Activated naive CD4-positive, alpha-beta T cell treated with anti-CD3 and anti-CD28 coated beads, Interleukin-2, amount 50 U/mL, for 24 hours (primary cell): ENCODE measurements at regions not wholly inside any gene's neighbourhood (a gene's known extent, or its start where the extent isn't known, plus 50 kb on each side); places are given as distances from the start of the nearest gene placed in this dataset.

Experiments
- H3K27ac Mint-ChIP-seq: one replicate; pipeline ENCODE4 v1.8.0; 2021; ENCODE audit warnings: mild to moderate bottlenecking, mixed read lengths
- H3K27me3 Mint-ChIP-seq: one replicate; pipeline ENCODE4 v1.8.0; 2021; ENCODE audit warnings: mixed read lengths
- H3K36me3 Mint-ChIP-seq: one replicate; pipeline ENCODE4 v1.8.0; 2021; ENCODE audit warnings: mixed read lengths
- H3K4me1 Mint-ChIP-seq: one replicate; pipeline ENCODE4 v1.8.0; 2021; ENCODE audit warnings: mixed read lengths
- H3K4me3 Mint-ChIP-seq: one replicate; pipeline ENCODE4 v1.8.0; 2021; ENCODE audit warnings: mild to moderate bottlenecking, mixed read lengths
- H3K9me3 Mint-ChIP-seq: one replicate; pipeline ENCODE4 v1.8.0; 2021; ENCODE audit warnings: mixed read lengths

- H3K27me3 Mint-ChIP-seq, result no peaks in the 10 kb centered on the region
Measured at GRCh38 chr3:68176600-68176999, 522.2 kb upstream of the SUCLG2 start.

GRCh38 chr3:68173012-68173634 lies 518.7 kb upstream of the SUCLG2 start:
- peaks cover 30% of the 10 kb centered on the region for H3K9me3 Mint-ChIP-seq
- H3K36me3 Mint-ChIP-seq, result peaks cover 32% of the 10 kb centered on the region
- H3K27me3 Mint-ChIP-seq, result no peaks in the 10 kb centered on the region
- no peaks in the 10 kb centered on the region for H3K4me1 Mint-ChIP-seq
- H3K4me3 Mint-ChIP-seq, result no peak overlapping the region
- no peak overlapping the region for H3K27ac Mint-ChIP-seq

More at GRCh38 chr3:68176600-68176999, 522.2 kb upstream of the SUCLG2 start:
- peaks cover 19% of the 10 kb centered on the region for H3K9me3 Mint-ChIP-seq
- no peak overlapping the region for H3K4me3 Mint-ChIP-seq
- no peak overlapping the region for H3K27ac Mint-ChIP-seq
- H3K4me1 Mint-ChIP-seq, result no peaks in the 10 kb centered on the region
- peaks cover 21% of the 10 kb centered on the region for H3K36me3 Mint-ChIP-seq

- Mint-ChIP-seq H3K27me3 (no peaks in the 10 kb centered on the region), H3K4me3 (no peak overlapping the region), H3K4me1 (no peaks in the 10 kb centered on the region), H3K36me3 (peaks cover 32% of the 10 kb centered on the region), H3K9me3 (peaks cover 30% of the 10 kb centered on the region), H3K27ac (no peak overlapping the region)
Measured at GRCh38 chr3:68172039-68172438, 517.6 kb upstream of the SUCLG2 start.

GRCh38 chr3:68163968-68164367 lies 509.6 kb upstream of the SUCLG2 start:
- Mint-ChIP-seq H3K27ac (no peak overlapping the region), H3K36me3 (peaks cover 7% of the 10 kb centered on the region), H3K9me3 (peaks cover under 1% of the 10 kb centered on the region), H3K4me1 (no peaks in the 10 kb centered on the region), H3K27me3 (no peaks in the 10 kb centered on the region), H3K4me3 (no peak overlapping the region)

- H3K27me3 Mint-ChIP-seq, result no peaks in the 10 kb centered on the region
- H3K4me1 Mint-ChIP-seq, result no peaks in the 10 kb centered on the region
- peaks cover 7% of the 10 kb centered on the region for H3K36me3 Mint-ChIP-seq
- no peak overlapping the region for H3K27ac Mint-ChIP-seq
- H3K9me3 Mint-ChIP-seq, result no peaks in the 10 kb centered on the region
- no peak overlapping the region for H3K4me3 Mint-ChIP-seq
Measured at GRCh38 chr3:68163062-68163461, 508.6 kb upstream of the SUCLG2 start.

GRCh38 chr3:68162644-68163043 lies 508.2 kb upstream of the SUCLG2 start:
- no peak overlapping the region for H3K27ac Mint-ChIP-seq
- no peaks in the 10 kb centered on the region for H3K4me1 Mint-ChIP-seq
- H3K9me3 Mint-ChIP-seq, result no peaks in the 10 kb centered on the region
- H3K36me3 Mint-ChIP-seq, result peaks cover 7% of the 10 kb centered on the region
- H3K4me3 Mint-ChIP-seq, result no peak overlapping the region
- H3K27me3 Mint-ChIP-seq, result no peaks in the 10 kb centered on the region

GRCh38 chr3:68151359-68151758 lies 496.9 kb upstream of the SUCLG2 start:
- H3K27me3 Mint-ChIP-seq, result no peaks in the 10 kb centered on the region
- H3K9me3 Mint-ChIP-seq, result no peaks in the 10 kb centered on the region
- peaks cover 10% of the 10 kb centered on the region for H3K36me3 Mint-ChIP-seq
- H3K4me3 Mint-ChIP-seq, result no peak overlapping the region
- peak overlapping the region; percentile 15 for H3K27ac Mint-ChIP-seq
- H3K4me1 Mint-ChIP-seq, result no peaks in the 10 kb centered on the region

GRCh38 chr3:68148447-68148846 lies 494.0 kb upstream of the SUCLG2 start:
- Mint-ChIP-seq H3K27ac (no peak overlapping the region), H3K36me3 (peaks cover 9% of the 10 kb centered on the region), H3K27me3 (no peaks in the 10 kb centered on the region), H3K4me1 (no peaks in the 10 kb centered on the region), H3K4me3 (no peak overlapping the region), H3K9me3 (no peaks in the 10 kb centered on the region)

- Mint-ChIP-seq H3K4me1 (no peaks in the 10 kb centered on the region), H3K36me3 (peaks cover 2% of the 10 kb centered on the region), H3K27ac (no peak overlapping the region)
Measured at GRCh38 chr3:68142441-68142840, 488.0 kb upstream of the SUCLG2 start.

GRCh38 chr3:68139897-68140296 lies 485.5 kb upstream of the SUCLG2 start:
- H3K4me3 Mint-ChIP-seq, result no peak overlapping the region
- no peaks in the 10 kb centered on the region for H3K27me3 Mint-ChIP-seq
- H3K4me1 Mint-ChIP-seq, result no peaks in the 10 kb centered on the region
- no peaks in the 10 kb centered on the region for H3K36me3 Mint-ChIP-seq
- no peaks in the 10 kb centered on the region for H3K9me3 Mint-ChIP-seq
- H3K27ac Mint-ChIP-seq, result no peak overlapping the region

More at GRCh38 chr3:68142441-68142840, 488.0 kb upstream of the SUCLG2 start:
- Mint-ChIP-seq H3K9me3 (no peaks in the 10 kb centered on the region), H3K27me3 (no peaks in the 10 kb centered on the region), H3K4me3 (no peak overlapping the region)

- peaks cover 4% of the 10 kb centered on the region for H3K4me1 Mint-ChIP-seq
- no peaks in the 10 kb centered on the region for H3K27me3 Mint-ChIP-seq
- H3K4me3 Mint-ChIP-seq, result no peak overlapping the region
- no peaks in the 10 kb centered on the region for H3K9me3 Mint-ChIP-seq
- H3K27ac Mint-ChIP-seq, result no peak overlapping the region
- H3K36me3 Mint-ChIP-seq, result peaks cover 5% of the 10 kb centered on the region
Measured at GRCh38 chr3:68136411-68136810, 482.0 kb upstream of the SUCLG2 start.

GRCh38 chr3:68135067-68135466 lies 480.7 kb upstream of the SUCLG2 start:
- Mint-ChIP-seq H3K4me3 (no peak overlapping the region), H3K36me3 (peaks cover 9% of the 10 kb centered on the region), H3K27me3 (no peaks in the 10 kb centered on the region), H3K4me1 (peaks cover 4% of the 10 kb centered on the region), H3K9me3 (no peaks in the 10 kb centered on the region), H3K27ac (no peak overlapping the region)

GRCh38 chr3:68129065-68129464 lies 474.7 kb upstream of the SUCLG2 start:
- no peak overlapping the region for H3K4me3 Mint-ChIP-seq
- no peaks in the 10 kb centered on the region for H3K27me3 Mint-ChIP-seq
- peaks cover 9% of the 10 kb centered on the region for H3K36me3 Mint-ChIP-seq
- H3K4me1 Mint-ChIP-seq, result peaks cover 11% of the 10 kb centered on the region
- no peaks in the 10 kb centered on the region for H3K9me3 Mint-ChIP-seq
- no peak overlapping the region for H3K27ac Mint-ChIP-seq

GRCh38 chr3:68123231-68123630 lies 468.8 kb upstream of the SUCLG2 start:
- Mint-ChIP-seq H3K27me3 (no peaks in the 10 kb centered on the region), H3K4me3 (no peak overlapping the region), H3K9me3 (peaks cover 8% of the 10 kb centered on the region), H3K4me1 (peaks cover 18% of the 10 kb centered on the region), H3K27ac (no peak overlapping the region), H3K36me3 (peaks cover 8% of the 10 kb centered on the region)

GRCh38 chr3:68121287-68121686 lies 466.9 kb upstream of the SUCLG2 start:
- peaks cover 18% of the 10 kb centered on the region for H3K4me1 Mint-ChIP-seq
- H3K27ac Mint-ChIP-seq, result no peak overlapping the region
- H3K36me3 Mint-ChIP-seq, result peaks cover 14% of the 10 kb centered on the region
- H3K9me3 Mint-ChIP-seq, result peaks cover 9% of the 10 kb centered on the region
- no peak overlapping the region for H3K4me3 Mint-ChIP-seq
- no peaks in the 10 kb centered on the region for H3K27me3 Mint-ChIP-seq

- Mint-ChIP-seq H3K4me1 (peaks cover 3% of the 10 kb centered on the region), H3K9me3 (peaks cover 9% of the 10 kb centered on the region), H3K4me3 (no peak overlapping the region), H3K27me3 (no peaks in the 10 kb centered on the region), H3K36me3 (peaks cover 10% of the 10 kb centered on the region), H3K27ac (no peak overlapping the region)
Measured at GRCh38 chr3:68116580-68116979, 462.2 kb upstream of the SUCLG2 start.

- H3K27me3 Mint-ChIP-seq, result no peaks in the 10 kb centered on the region
- H3K4me3 Mint-ChIP-seq, result no peak overlapping the region
- H3K27ac Mint-ChIP-seq, result no peak overlapping the region
- H3K4me1 Mint-ChIP-seq, result peaks cover 21% of the 10 kb centered on the region
- H3K9me3 Mint-ChIP-seq, result peaks cover 6% of the 10 kb centered on the region
- H3K36me3 Mint-ChIP-seq, result peaks cover 9% of the 10 kb centered on the region
Measured at GRCh38 chr3:68103811-68104210, 449.4 kb upstream of the SUCLG2 start.
